IPS-NIHi11 (cell line): ENCODE measurements at regions not wholly inside any gene's neighbourhood (a gene's known extent, or its start where the extent isn't known, plus 50 kb on each side); places are given as distances from the start of the nearest gene placed in this dataset.
"Not testable (repeated sequence)": the region's sequence is repeated elsewhere in the genome, so short reads cannot be mapped to it uniquely, and the experiment has no call there.

Experiments used
- DNase-seq: peaks from one replicate; pipeline ENCODE4 v3.0.0; 2012; ENCODE audit warnings: mixed read lengths, low spot score

- DNase-seq, result peak; percentile 36
These were observed 144.3 kb downstream of the CHIC2 start for GRCh38 chr4:53920116-53920515.

GRCh38 chr4:53919535-53919934 lies 144.9 kb downstream of the CHIC2 start:
- DNase-seq, result no peak

- no peak for DNase-seq
These were observed 146.7 kb downstream of the CHIC2 start for GRCh38 chr4:53917729-53918128.

DNA sequence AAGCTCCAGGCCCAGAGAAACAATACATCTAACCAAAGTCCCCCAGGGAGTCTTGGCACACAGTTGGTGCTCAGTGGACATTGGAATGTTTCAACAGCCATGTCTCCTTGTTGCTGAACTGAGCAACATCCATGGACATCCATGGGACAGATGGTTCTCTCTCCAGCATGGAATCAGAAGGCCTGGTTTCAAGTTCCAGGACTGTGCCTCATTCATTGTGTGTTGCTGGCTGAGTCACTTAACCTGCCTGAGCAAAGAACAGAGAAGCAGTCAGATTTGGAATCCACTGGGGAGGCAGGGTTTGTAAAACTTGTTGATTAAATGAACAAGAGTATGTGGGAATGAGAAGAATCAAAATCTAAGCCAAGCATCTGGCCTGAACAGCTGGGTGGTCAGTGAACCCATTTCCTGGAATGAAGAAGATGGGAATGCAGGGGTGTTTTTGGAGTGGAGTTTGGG lies 147.9 kb downstream of the CHIC2 start:
- no peak for DNase-seq

GRCh38 chr4:53914313-53915016 lies 149.9 kb downstream of the CHIC2 start:
- no peak for DNase-seq

DNA sequence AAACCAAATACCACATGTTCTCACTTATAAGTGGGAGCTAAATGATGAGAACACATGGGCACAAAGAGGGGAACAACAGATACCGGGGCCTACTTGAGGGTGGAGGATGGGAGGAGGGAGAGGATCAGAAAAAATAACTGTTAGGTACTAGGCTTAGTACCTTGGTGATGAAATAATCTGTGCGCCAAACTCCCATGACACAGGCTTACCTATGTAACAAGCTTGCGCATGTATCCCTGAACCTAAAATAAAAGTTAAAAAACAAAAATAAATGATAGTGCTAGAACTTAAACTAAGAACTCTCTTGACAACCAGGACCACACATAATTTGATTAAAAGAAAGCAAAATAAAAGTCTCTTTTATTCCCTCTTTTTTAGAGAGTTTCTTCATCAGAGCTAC lies 150.6 kb downstream of the CHIC2 start:
- DNase-seq, result no peak

DNA sequence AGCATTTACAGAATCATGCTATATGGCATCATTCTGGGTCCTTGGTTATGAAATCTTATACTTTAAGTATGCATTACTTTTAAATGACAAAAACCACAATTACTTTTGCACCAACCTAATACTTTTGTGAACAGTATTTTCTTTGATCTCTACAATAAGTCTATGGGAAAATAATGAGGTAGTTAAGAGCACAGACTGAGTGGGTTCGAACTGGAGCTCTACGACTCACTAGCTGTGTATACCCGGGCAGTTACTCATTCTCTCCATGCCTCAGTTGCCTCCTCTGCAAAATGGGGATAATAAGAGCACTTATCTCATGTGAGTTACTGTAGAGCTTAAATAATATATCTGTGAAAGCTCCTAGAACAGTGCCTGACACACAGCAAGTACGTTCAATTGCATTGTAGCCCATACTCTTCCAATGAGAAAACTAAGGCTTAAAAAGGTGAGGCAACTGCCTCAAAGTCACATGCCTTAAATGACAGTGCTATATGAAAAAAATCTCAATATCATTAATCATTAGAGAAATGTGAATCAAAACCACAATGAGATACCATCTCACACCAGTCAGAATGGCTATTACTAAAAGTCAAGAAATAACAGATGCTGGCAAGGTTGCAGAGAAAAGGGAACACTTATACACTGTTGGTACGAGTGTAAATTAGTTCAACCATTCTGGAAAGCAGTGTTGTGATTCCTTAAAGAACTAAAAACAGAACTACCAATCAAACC lies 151.5 kb downstream of the CHIC2 start:
- DNase-seq, result no peak

DNA sequence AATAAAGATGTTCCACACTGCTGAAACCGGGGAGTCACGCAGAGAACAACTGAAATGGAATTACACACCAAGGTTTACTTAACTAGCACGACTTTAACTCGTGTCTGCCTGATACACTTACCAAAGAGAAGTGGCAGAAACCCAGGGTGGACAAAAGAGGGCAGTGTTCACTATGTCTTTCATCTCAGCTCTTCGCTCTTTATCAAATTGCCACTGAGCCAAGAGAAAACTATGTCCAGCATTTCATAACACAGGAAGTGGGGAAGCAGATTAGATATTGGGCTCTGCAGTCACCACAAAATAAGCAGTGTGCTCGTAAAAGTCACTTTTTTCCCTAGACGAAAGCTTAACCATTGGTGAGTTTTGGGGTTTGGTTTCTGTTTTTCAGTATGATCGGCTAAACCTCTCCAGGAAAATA lies 155.7 kb downstream of the CHIC2 start:
- peak; percentile 56 for DNase-seq

- DNase-seq, result no peak
These were observed 156.6 kb downstream of the CHIC2 start for GRCh38 chr4:53907772-53908171.

DNA sequence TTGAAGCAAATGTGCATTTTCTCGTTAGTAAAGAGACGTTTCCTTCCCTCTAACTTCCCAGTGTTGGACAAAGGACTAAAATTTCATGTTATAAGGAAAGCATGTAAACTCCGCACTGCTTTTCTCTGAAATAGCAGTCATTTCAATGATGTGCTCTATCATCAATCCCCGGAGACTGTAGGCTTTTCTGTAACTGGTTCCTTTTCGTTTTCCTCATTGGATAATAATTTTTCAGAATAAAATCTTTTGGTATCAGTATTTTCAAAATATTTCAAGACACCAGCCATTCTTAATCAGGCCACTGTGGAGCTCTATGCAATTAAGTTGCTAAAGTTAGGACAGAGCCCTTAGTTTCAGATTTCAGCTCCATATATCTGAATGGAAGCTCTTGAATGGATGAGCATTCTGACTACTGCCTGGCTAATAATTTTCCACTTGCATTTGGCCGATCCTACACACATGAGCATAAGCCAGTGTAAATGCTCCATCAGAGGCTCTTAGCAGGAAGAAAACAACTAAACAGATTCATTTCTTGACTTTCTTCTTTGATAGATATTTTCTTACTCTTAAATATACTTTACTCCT lies 157.7 kb downstream of the CHIC2 start:
- DNase-seq, result no peak

- DNase-seq, result peak; percentile 61
These were observed 158.4 kb downstream of the CHIC2 start for GRCh38 chr4:53905941-53906377.

DNA sequence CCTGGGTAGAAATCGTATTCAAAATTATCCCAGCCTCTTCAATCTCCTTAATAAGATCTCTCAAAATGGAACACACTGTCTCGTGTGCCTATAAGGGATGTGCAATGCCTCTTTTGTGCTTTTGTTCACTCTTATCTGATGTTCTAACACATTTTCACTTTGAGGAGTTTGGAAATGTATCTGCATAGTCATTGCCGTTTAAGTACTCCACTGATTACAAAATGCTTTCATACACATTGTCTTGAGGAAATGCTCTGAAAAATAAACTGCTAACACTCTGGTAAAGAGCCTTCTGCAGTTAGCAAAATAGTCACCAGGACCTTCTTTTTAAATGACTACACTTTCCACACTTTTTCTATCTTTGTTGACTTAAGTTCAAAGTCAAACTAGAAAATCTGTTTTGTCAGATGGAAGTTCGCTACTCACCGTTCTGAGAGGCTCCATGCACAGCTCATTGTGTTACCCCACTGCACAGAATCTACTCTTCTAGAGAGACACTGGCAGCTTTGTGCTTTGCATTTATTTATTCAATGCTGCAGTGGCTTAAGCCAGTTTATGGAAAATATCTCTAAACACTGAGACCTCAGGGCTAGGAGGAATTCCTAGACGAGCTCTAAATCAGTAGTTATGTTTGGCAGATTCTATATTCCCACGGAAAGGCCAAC lies 159.0 kb downstream of the CHIC2 start:
- no peak for DNase-seq

- no peak for DNase-seq
These were observed 161.6 kb downstream of the CHIC2 start for GRCh38 chr4:53902786-53903185.

GRCh38 chr4:53900271-53900649 lies 164.1 kb downstream of the CHIC2 start:
- DNase-seq, result no peak

DNA sequence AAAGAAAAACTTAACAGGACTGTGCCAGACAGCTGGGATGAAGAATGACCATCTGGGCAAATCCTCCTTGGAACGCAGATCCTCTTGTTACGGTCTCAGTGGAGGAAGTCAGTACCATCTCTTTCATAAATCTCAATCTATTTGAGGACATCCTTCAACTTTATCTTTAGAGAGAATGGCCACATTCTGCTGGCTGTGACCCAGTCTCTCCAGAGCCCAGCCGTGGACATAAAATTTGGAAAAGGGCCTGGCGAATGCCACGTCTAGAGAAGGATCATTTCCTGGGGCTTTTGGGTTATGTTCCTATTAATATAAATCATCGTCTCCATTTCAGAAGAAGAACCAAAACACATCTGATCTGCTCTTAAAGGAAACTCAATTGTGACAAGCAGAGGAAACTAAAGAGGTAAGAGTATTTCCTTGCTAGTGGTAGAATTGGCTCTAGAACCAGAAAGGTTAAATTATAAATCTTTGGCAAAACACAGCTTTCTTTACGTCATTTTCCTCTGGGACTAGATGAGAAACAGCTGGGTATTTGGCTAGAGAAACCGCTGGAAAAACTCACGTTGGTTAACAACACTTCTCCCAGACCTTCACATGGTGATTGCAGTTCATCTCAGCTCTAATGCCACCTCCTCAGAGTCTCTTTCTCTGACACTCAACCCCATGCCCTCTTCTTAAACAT lies 164.7 kb downstream of the CHIC2 start:
- DNase-seq, result no peak

GRCh38 chr4:53895137-53895536 lies 169.3 kb downstream of the CHIC2 start:
- DNase-seq, result no peak

DNA sequence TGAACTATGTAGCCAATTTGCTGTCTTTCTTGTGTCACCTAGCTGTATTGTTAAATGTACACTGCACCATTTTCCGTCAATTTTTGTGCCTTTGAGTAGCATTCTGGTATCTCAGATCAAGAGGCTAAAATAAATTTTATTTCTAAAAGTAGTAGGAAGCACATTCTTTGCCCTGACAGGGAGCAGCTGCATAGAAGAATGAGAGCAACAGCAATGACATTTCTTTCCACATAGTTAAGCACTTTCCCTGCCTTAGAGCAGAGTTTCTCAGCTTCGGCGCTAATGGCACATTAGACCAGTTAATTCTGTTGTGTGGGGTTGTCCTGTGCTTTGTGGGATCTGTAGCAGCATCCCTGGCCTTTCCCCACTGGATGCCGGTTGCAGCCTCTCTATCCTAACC lies 173.9 kb downstream of the CHIC2 start:
- no peak for DNase-seq

DNA sequence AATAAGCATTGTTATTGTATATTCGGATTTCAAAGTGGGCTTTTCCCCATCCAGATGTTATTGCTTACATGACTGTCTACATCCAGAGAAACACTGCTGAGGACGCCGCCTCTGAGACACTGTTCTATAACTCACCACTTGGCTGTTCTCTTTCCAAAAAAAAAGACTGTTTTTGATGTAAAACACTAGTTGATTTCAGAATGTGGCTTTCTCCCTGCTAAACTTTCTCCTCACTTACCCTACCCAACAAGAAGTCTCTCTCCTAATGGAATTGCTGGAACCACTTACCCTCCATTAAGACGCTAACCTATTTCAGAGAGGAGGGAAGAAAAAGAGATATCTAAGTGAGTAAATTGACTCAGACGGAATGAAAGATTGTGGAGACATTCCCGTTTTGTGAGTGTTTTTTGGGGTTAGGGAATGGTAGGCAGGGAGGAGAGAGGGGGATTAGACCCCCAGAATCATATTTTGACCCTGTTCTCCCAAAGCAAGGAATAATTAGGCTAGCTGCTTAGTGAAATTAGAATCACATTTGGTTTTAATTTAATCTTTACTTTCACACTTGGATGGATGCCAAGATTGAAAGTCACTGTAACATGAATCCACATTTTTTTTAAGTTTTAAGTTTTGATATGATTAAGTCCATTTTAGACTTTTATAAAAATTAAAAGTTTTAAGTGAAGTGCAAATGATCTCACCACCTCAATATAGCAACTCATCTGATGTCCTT lies 174.9 kb downstream of the CHIC2 start:
- DNase-seq, result no peak

DNA sequence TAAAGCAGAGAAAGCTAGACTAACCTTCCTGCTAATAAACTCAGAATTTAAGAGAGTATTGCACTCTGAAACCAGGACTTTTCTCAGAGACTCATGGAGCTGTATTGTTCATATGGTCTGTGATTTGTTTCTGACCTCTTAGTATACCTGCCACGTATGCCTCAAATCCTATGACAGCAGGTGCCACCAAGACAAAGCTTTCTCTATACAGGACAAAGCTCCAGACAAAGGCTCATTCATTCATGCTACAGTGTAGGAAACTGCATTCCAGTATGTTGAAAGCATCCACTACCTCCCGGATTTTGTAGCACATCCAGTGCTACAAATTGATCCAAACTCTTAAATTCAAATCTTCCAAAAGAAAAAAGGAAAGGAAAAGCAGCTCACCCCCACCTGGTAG lies 178.3 kb downstream of the CHIC2 start:
- DNase-seq, result no peak

DNA sequence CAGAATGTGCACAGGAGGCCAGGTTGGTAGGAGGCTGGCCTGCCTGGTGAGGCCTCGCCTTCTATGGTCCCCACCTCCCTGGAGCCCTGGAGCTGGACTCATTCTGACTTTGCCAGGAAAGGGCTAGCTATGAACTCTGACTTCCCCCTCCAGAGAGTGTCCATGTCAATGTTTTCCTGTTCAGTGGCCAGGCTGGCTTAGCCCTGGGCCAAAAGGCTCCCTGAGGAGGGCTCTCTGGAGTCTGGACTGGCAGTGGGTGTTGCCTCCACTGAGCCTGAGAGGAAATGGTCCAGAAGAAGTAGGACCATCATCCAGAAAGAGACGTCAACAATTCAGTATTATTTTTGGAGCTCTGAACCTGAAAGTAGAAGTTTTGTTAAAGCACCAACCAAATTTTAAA lies 178.7 kb downstream of the CHIC2 start:
- DNase-seq, result no peak

DNA sequence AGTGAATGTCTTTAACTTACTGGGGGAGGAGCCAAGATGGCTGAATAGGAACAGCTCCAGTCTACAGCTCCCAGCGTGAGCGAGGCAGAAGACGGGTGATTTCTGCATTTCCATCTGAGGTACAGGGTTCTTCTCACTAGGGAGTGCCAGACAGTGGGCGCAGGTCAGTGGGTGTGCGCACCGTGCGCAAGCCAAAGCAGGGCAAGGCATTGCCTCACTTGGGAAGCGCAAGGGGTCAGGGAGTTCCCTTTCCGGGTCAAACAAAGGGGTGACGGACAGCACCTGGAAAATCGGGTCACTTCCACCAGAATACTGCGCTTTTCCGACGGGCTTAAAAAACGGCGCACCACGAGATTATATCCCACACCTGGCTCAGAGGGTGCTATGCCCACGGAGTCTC lies 187.3 kb downstream of the CHIC2 start:
- DNase-seq, result not testable (repeated sequence)
